Activated T-cell treated with anti-CD3 and anti-CD28 coated beads, Interleukin-2, amount 50 U/mL, for 1 hour (primary cell): ENCODE measurements at regions not wholly inside any gene's neighbourhood (a gene's known extent, or its start where the extent isn't known, plus 50 kb on each side); places are given as distances from the start of the nearest gene placed in this dataset.

Source experiments
- DNase-seq: peaks from one replicate; pipeline ENCODE4 v3.0.0-alpha.2; 2020

DNA sequence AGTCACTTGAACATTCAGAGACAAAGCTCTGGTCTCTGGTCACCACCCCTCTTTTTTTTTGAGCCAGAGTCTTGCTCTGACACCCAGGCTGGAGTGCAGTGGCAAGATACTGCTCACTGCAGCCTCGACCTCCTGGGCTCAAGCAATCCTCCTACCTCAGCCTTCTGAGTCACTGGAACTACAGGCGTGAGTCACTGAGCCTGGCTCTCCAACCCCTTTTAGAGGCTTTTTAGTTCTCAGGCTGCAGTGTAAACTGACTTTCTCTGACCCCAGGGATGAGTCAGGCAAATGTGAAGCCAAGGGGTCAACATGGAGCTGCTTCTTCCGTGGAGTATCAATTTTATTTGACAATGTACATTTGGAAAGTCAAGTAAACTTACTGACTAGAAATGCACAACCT is 229.2 kb downstream of the PTTG2 start:
- no peak for DNase-seq

DNA sequence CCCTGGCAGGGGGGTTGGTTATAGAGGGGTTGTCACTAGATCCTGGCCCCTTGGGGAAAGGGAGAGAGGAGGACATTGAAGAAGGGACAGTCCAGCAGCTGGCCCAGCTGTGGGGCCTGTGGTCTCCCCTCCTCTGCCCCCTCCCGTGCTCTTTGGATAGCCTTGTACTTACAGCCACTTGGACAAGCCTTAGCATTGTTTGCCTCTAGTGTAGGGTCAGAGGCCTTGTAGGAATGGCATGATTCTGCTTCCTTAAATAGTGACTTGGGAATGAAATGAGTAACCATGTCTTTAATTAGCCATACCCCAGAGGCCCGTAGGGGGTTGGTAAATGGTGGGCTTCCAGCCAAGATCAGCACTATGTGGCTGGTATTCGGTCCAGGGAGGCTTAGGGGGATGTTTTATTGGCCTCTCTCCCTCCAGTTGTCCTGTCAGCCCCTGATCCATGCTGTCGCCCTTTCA is 230.6 kb downstream of the PTTG2 start:
- DNase-seq, result no peak

DNA sequence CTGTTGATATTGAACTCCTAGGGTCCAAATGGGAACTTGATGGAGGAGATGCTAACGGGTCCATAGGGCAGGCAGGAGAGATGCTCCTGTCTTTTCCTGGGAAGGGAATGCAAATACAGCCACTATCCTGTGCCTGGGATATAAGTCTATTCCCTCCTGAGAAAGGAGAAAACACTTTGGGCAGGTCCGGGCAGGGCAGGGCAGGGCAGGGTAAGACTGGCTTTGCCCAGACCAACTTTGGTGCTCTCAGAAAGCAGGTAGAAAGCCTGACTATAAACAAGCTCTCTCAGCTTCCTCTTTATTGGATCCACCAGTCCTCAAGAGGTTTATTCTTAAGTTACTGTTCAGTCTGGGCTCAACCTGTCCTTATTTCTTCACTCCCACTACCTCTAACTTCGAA is 232.3 kb downstream of the PTTG2 start:
- no peak for DNase-seq

GRCh38 chr4:38193236-38193863 is 233.2 kb downstream of the PTTG2 start:
- no peak for DNase-seq

GRCh38 chr4:38194047-38194602 is 233.9 kb downstream of the PTTG2 start:
- no peak for DNase-seq

- no peak for DNase-seq
These were observed 235.3 kb downstream of the PTTG2 start for GRCh38 chr4:38195486-38195885.

GRCh38 chr4:38195911-38196310 is 235.7 kb downstream of the PTTG2 start:
- DNase-seq, result no peak

DNA sequence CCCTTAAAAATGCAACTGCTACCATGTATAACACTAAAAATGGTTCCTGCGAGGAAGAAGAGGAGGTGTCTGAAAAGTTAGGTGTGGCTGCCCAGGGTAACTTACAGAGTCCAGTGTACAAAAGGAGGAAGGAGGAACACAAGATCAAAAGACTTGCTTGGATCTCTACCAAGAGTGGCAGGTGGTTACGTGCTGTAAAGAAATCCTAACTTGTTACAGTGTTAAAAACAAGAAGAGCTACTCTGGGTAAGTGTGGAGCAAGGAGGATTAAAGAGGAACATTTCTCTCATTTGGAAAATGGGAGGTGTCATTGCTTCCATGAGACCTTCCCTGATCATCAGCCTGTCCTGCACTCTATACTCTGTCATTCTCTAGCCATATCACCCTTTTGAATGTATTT is 242.0 kb downstream of the PTTG2 start:
- no peak for DNase-seq

DNA sequence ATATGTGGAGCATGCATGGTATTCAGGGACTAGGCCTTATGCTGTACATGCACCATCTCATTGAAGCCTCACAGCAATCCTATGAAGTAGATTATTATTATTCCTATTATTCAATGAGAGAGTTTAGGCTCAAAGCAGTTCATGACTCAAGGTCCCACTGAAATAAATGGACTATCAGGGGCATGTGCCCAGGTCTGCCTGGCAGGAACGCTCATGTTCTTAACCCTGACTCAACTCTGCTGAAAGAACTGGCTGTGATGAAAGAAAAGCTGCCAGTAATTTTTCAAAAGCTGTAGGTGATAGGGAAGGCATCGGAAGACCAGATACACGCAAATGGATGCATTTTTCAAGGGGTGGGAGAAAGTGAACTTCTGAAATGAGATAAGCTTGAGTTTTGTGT is 243.4 kb downstream of the PTTG2 start:
- no peak for DNase-seq

DNA sequence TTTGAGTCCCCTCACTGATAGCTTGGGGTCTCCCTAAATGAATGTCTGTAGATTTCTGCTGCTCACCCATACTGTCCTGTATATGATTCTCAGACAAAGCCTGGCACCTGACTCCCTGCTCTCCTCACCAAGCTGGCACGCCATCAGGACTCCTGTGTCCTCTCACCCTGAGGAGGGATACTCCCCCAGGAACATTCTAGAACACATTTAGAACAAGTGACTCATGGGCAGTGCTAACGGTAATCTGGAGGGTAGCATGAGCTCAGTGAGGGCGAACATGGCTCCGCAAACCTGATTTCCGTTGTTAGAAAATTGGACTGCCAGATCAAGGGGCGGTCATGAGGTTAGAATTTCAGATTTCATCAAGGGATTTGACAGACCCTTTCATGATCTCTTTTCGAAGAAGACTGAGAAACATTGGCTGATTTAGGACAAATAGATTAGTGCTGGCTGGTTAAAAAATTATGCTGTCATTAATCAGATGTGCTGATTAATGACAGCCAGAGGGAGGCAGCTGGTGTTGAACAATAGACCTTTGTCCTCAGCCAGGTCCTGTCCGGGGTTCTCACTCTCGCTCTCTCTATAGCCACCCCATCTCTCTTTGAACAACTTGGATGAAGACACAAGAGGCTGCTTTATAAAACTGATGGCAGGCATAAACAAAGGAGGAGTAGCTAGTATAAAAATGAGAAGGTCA is 244.3 kb downstream of the PTTG2 start:
- no peak for DNase-seq

- no peak for DNase-seq
These were observed 245.1 kb downstream of the PTTG2 start for GRCh38 chr4:38205261-38205660.

DNA sequence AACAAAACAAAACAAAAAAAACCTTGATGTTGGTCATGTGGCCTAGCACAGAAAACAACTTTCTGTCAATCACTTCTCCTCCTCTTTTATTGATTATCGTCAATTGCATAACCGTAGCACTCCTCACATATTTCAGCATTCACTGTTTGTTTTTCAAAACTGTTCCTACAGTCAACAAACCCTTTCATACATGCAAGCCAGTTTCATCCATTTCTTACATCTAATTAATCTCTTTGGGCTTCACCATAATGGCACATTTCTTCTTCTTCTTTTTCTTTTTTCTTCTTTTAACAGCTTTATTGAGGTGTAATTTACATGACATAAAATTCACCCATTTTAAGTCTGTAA is 246.9 kb downstream of the PTTG2 start:
- DNase-seq, result no peak

DNA sequence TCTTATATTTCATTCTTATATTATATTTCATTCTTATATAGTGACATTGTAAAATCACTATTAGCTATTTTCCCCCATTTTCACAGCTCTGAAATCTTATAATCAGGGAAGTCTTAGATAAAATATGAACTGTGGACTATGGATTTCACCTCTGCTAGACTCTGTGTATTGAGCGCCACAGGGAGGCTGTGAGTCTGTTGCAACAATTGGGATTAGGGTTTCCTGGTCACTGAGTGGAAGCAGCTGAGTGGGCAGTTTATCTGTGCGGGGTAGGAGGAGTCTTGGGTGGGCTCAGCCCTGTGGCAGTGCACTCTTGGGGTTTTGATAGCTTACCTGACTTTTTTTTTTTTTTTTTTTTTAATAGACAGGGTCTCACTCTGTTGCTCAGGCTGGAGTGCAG is 249.5 kb downstream of the PTTG2 start:
- no peak for DNase-seq

GRCh38 chr4:38210396-38211114 is 250.4 kb downstream of the PTTG2 start:
- no peak for DNase-seq

- no peak for DNase-seq
These were observed 251.7 kb downstream of the PTTG2 start for GRCh38 chr4:38211885-38212284.

GRCh38 chr4:38213083-38213805 is 253.0 kb downstream of the PTTG2 start:
- DNase-seq, result no peak

DNA sequence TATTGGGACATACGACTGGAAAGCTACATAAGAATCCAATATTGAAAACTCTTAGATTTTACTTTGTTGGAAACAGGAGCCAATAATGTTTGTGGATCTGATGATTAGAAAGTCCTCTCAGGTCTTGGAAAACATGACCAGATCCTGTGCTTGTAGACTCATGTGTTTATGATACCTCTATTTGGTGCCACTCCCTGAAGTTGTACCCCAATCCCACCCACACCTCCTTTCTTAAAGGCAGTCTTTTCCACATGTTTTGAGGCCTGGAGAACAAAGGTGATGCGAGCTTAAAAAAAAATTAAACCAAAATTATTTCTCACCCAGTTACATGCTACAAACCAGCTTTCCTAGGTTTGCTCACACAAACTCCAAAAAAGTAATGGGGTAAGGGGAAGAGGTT is 262.7 kb downstream of the PTTG2 start:
- no peak for DNase-seq

- no peak for DNase-seq
These were observed 263.1 kb downstream of the PTTG2 start for GRCh38 chr4:38223306-38223705.

- DNase-seq, result no peak
These were observed 263.6 kb downstream of the PTTG2 start for GRCh38 chr4:38223782-38224236.

DNA sequence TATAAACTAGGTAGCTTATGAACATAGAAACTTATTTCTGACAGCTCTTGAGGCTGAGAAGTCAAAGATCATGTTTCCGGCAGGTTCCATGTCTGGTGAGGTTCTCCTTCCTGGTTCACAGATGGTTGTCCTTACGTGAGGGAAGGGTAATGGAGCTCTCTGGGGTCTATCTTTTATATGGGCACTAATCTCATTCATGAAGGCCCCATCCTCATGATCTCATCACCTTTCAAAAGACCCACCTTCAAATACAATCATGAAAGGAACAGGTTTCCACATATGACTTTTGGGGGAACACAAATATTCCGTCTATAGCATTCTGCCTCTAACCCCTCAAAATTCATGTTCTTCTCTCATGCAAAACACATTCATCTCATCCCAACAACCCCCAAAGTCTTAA is 264.7 kb downstream of the PTTG2 start:
- DNase-seq, result no peak

- no peak for DNase-seq
These were observed 266.0 kb downstream of the PTTG2 start for GRCh38 chr4:38226170-38226569.

DNA sequence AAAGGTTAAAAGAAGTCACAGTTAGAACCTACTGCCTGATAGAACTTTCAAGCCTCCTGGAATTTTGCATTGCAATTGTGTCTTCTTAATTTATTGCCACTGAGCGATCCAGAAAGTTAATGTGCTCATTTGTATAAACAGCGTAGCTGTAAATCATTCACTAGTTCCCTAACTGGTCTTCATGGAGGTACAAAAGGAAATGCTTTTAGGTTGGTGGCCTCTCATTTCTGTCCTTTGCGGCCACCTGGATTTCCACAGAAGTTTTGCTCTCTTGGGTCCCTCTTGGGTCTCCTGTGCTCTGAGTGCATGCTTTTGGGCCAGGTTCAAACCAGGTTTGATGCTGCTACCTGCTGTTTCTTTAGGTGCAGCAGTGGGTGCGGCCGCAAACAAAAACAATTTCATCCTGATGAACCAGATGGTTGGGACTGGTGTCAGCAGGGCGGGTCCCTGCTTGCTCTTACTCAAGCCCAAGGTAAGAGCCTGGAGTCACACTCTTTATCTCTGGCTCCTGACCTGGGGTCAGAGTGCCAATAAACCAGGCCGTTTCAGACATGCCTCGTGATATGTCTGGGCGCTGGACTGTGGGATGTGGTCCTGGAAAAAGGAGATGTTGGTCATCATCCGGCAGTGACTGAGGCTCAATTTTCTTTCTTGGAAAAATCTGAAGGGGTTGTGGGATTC is 270.1 kb downstream of the PTTG2 start:
- DNase-seq, result no peak
